GM19023 (cell line): ENCODE measurements at regions not wholly inside any gene's neighbourhood (a gene's known extent, or its start where the extent isn't known, plus 50 kb on each side); places are given as distances from the start of the nearest gene placed in this dataset.
"Not testable (repeated sequence)": the region's sequence is repeated elsewhere in the genome, so short reads cannot be mapped to it uniquely, and the experiment has no call there.

Source experiments
- ATAC-seq: cut with Tn5 transposase; IDR thresholded peaks from one replicate; pipeline ENCODE4 v1.9.1; 2021; ENCODE audit warnings: mild to moderate bottlenecking, moderate library complexity; ENCODE audit not compliant: unreplicated experiment

DNA sequence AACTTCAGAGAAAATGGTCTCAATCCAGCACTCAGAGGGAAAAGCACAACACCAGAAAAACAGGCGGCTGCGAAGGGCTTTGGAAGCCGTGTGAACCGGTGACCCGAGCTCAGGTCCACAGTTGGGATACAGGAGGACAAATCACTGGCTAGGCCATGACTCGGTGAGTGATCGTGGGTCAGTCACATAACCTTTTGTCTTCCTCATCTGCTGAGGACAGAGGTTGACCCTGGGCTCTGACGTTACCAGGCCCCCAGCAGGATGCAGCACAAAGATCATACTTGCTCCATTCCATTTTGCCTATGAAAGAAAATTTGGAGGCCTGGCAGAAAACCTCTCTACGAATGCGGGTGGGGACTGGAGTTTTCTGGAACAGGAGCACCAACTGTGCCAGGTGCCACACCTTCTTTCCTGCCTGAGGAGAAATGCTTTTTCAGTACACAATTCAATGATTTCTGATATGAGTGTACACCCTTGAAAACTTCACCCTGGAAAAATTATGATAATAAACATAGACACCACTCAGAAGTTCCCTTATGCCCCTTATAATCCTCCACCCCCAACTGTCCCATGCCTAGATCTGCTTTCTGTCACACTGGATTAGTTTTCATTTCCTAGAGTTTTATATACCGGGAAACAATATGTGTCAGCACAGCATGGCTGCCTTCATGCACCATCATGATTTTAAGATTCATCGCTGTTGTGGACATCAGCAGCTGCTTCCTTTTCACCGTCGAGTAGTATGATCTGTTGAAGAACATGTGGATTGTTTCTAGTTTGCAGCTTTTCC, 85.3 kb upstream of the RALGAPA2 start:
- ATAC-seq: no peak

- no peak for ATAC-seq
These were observed 84.5 kb upstream of the RALGAPA2 start for GRCh38 chr20:20796766-20797440.

GRCh38 chr20:20795721-20796120, 83.3 kb upstream of the RALGAPA2 start:
- ATAC-seq: no peak

- no peak for ATAC-seq
These were observed 82.7 kb upstream of the RALGAPA2 start for GRCh38 chr20:20795119-20795518.

- ATAC-seq: no peak
These were observed 81.1 kb upstream of the RALGAPA2 start for GRCh38 chr20:20793591-20793990.

DNA sequence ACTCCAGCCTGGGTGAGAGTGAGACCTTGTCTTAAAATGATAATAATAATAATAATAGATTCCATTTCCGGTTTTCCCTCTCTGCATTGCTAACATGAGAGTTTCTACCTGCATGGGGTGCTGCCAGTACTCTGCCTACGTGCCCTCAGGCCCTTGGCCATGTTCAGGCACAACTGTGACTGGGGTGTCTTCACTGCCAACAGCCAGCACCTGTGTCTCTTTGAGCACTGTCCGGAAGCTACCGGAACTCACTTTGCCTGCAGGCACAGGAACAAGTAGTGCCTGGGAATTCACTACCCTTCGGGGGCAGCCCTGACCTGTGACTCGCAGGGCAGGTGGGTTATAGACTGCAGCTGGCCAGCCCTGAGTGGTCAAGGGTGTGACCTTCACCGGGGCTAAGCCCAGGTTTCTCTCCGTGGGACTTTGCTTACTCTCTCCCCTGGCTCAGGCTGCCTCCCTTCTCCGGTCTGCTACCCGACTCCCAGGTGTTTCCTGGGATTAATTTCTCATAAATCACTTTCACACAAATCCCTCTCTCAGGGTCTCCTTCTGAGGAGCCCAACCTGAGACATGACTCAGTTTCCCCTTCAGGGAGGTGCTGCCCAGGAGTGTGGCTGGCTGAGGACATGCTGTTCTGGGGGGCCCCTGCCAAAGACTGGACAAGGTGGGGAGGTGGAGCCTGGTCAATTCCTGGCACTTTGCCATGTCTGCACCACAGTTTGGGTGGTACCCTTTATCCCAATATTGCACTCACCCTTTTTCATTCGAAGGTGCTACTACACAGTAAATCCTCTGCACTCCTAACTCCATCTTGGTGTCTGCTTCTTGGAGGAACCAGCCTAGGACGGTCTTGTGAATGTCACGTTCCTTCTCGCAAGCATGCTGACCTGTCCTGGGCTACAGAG, 79.5 kb upstream of the RALGAPA2 start:
- no peak for ATAC-seq

DNA sequence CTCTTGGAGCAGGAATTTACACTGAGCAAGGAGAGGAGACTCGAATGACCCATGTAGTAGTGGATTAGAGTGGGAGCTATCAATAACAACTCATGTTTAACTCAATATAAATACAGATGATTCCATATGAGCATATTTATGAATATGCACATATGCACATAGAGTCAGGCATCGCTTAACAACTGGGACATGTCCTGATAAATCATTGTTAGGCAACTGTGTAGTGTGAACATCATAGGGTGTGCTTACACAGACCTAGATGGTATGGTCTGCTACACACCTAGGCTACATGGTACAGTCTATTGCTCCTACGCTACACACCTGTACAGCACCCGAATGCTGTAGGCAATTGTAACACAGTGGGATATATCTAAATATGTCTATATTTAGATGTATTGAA, 75.9 kb upstream of the RALGAPA2 start:
- no peak for ATAC-seq

DNA sequence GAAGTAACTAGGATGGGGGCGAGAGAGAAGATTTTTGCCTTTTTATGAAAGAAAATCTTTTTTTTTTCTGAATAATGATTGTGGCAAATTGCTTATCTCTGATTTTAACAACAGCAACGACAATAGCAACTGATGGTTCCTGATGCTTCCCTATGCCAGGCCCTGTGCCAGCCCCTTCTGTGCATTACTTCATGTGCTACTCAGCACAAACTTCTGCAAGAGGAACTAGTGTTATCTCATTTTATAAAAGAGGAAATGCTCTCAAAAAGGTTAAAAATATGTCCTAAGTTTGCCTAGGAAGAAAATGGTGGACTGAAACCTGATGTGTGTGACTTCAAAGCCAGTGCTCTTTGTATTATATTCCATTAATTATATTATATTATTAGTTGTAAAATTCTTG, 74.0 kb upstream of the RALGAPA2 start:
- ATAC-seq: no peak

- ATAC-seq: no peak
These were observed 72.8 kb upstream of the RALGAPA2 start for GRCh38 chr20:20785226-20785625.

DNA sequence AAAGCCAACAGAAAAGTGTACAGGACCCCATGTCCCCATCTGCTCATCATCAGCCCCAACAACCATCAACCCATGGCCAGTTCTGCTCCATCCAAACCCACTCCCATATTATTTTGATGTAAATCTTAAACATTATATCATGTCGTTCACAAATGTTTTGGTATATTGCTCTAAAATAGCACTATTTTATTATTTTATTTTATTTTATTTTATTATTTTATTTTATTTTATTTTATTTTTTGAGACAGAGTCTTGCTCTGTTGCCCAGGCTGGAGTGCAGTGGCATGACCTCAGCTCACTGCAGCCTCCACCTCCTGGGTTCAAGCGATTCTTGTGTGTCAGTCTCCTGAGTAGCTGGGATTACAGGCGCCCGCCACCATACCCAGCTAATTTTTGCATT, 72.0 kb upstream of the RALGAPA2 start:
- not testable (repeated sequence) for ATAC-seq

- ATAC-seq: no peak
These were observed 71.0 kb upstream of the RALGAPA2 start for GRCh38 chr20:20783450-20783849.

- no peak for ATAC-seq
These were observed 70.3 kb upstream of the RALGAPA2 start for GRCh38 chr20:20782755-20783154.

DNA sequence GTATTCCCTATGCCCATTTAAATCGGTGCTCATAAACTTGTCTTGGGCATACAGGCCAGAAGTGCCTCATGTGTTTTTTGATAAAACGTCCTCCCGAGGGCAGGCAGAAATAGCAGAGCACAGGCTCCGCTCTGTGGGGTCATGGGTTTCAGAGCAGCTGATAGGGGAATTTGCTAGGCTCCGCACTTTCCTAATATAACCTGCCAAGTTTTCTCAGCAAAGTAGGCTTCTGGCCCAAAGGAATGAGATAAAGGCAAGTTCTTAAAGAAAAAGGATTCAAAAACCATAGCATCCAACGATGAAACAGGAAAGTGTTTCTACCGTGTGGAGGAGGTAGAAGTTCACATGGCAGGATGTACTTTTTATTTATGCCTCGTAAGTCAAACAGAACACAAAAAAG, 69.8 kb upstream of the RALGAPA2 start:
- no peak for ATAC-seq

DNA sequence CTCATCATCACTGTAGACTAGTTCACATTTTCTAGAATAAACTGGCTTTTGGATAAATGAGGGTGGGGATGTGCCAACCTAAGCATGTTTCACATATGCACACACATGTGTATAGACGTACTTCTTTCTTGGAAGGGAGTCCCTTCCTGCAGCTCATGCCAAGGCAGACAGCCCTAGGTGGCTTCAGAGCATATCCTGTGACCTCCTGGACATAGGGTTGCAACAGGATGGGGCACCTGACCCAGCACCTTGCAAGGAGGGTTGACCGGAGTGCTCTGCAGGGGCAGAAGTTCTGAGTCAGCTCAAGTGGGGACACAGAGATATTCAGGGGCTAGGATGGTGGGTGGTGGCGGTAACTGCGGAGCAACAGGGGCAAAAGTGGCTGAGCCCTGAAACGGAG, 68.6 kb upstream of the RALGAPA2 start:
- no peak for ATAC-seq

- peak; percentile 50 for ATAC-seq
These were observed 67.8 kb upstream of the RALGAPA2 start for GRCh38 chr20:20780127-20780824.

DNA sequence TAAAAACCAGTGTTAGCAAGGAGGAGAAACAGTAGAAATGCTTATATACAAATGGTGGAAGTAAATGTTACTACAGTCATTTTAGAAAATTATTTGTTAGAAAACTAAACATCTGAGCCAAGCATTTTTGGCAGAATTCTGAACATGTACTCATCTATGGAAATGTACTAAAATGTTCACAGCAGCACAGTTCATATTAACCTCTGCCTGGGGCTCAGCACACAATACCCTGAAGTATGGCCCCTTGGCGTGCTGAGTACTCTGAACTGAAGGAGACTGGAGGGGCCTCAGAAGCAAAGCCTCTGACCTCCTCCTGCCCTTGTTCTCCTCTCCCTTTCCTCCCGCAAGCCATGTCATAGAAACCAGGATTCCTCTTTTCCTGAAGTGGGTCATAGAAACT, 66.2 kb upstream of the RALGAPA2 start:
- no peak for ATAC-seq

DNA sequence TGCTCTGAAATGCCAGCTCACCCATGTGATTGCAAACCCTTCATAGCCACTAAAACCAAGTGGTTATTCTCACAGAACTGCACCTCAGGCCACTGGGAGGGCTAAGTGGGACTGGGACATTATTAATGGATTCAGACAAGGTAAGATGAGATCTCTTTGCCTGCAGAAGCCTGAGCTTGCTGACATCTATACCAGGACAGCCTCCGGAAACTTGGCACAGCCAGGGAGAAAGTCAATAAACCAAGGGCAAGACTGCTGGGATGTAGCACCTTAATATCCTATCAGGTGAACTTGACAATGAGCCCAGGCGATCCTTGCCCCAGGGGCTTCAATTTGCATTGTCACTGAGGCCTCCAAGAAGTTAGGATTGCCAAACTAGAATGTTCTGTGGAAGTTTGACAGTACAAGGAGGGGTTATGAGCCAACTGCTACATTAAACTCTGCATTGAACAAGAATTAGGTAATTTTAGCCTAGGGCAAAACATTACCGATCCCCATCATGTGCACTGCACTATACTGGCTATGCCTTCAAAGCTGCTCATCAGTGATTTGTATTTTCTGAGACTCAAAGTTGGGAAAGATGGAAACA, 60.1 kb upstream of the RALGAPA2 start:
- no peak for ATAC-seq

- no peak for ATAC-seq
These were observed 55.9 kb upstream of the RALGAPA2 start for GRCh38 chr20:20768202-20768815.

GRCh38 chr20:20765696-20766365, 53.4 kb upstream of the RALGAPA2 start:
- no peak for ATAC-seq

GRCh38 chr20:20763650-20764049, 51.2 kb upstream of the RALGAPA2 start:
- ATAC-seq: no peak
